A549 (cell line): ENCODE measurements at regions not wholly inside any gene's neighbourhood (a gene's known extent, or its start where the extent isn't known, plus 50 kb on each side); places are given as distances from the start of the nearest gene placed in this dataset.

ENCODE experiments used
- CEBPB ChIP-seq, 2 experiments: fragments of >200 bp in 1 of 2; sonication (Bioruptor Twin) in 1 of 2; formaldehyde crosslinking in 1 of 2; IDR thresholded peaks; 2 replicates each; pipeline ENCODE4 v1.6.1; 2012 to 2016
- CTCF ChIP-seq: fragments of >200 bp; sonication (Bioruptor Twin); formaldehyde crosslinking; IDR thresholded peaks from 3 replicates; pipeline ENCODE4 v1.5.1; 2016
- E2F6 ChIP-seq: IDR thresholded peaks from 2 replicates; pipeline ENCODE4 v1.6.1; 2012; ENCODE audit warnings: low read depth, borderline replicate concordance
- FOXS1 ChIP-seq: fragments of 250-450 bp; sonication (Bioruptor Pico); IDR thresholded peaks from 2 replicates; pipeline ENCODE4 v1.5.0; 2020; ENCODE audit warnings: mild to moderate bottlenecking, moderate library complexity
- HMGXB4 ChIP-seq: fragments of 250-450 bp; sonication (Bioruptor Pico); IDR thresholded peaks from 2 replicates; pipeline ENCODE4 v1.5.0; 2021; ENCODE audit warnings: mild to moderate bottlenecking, moderate library complexity, borderline replicate concordance
- JUN ChIP-seq, 2 experiments: fragments of >200 bp; sonication (Bioruptor Twin); formaldehyde crosslinking; IDR thresholded peaks; 2 replicates in 1 of 2; 3 replicates in 1 of 2; pipeline ENCODE4 v1.6.1; 2016 to 2017
- MAX ChIP-seq: IDR thresholded peaks from 2 replicates; pipeline ENCODE4 v1.6.1; 2012
- PHF8 ChIP-seq: fragments of 200-600 bp; sonication (generic); IDR thresholded peaks from 2 replicates; pipeline ENCODE4 v1.6.1; 2016; ENCODE audit warnings: low read depth, mild to moderate bottlenecking, antibody characterized with exemption, moderate library complexity, borderline replicate concordance
- POLR2A ChIP-seq: IDR thresholded peaks from 2 replicates; pipeline ENCODE4 v1.6.1; 2012; ENCODE audit warnings: mild to moderate bottlenecking, low read length
- RAD21 ChIP-seq, 2 experiments: fragments of >200 bp in 1 of 2; sonication (Bioruptor Twin) in 1 of 2; formaldehyde crosslinking in 1 of 2; IDR thresholded peaks in 1 of 2; conservative IDR thresholded peaks in 1 of 2; 2 replicates in 1 of 2; 3 replicates in 1 of 2; pipeline ENCODE4 v1.6.1; 2012 to 2018; ENCODE audit warnings: inconsistent platforms in 1 of 2
- SMC3 ChIP-seq: fragments of >200 bp; sonication (Bioruptor Twin); formaldehyde crosslinking; IDR thresholded peaks from 3 replicates; pipeline ENCODE4 v1.6.1; 2018; ENCODE audit warnings: inconsistent platforms
- USF2 ChIP-seq: fragments of 450-650 bp; IDR thresholded peaks from 2 replicates; pipeline ENCODE4 v1.6.1; 2014; ENCODE audit warnings: antibody characterized with exemption
- ZFP36 ChIP-seq: fragments of 450-650 bp; IDR thresholded peaks from 2 replicates; pipeline ENCODE4 v1.6.1; 2014; ENCODE audit warnings: borderline replicate concordance; ENCODE audit not compliant: partially characterized antibody

GRCh38 chr3:159859836-159860235, 128.8 kb upstream of the IL12A start:
- TF ChIP-seq CTCF: no peak
- TF ChIP-seq RAD21 (conservative IDR thresholded peaks at IDR 0.05 in 1 of 2, IDR thresholded peaks at IDR 0.05 in 1 of 2): no peak
- no peak for TF ChIP-seq POLR2A
- TF ChIP-seq ZFP36: no peak
- no peak for TF ChIP-seq JUN (IDR thresholded peaks at IDR 0.05)
- no peak for TF ChIP-seq E2F6
- no peak for TF ChIP-seq SMC3
- TF ChIP-seq FOXS1 (CRISPR knock-in tag): no peak
- TF ChIP-seq PHF8: no peak
- no peak for TF ChIP-seq CEBPB (IDR thresholded peaks at IDR 0.05)
- no peak for TF ChIP-seq USF2
- TF ChIP-seq MAX: no peak
- no peak for TF ChIP-seq HMGXB4 (CRISPR knock-in tag)
